Activated CD8-positive, alpha-beta T cell treated with anti-CD3 and anti-CD28 coated beads for 36 hours (primary cell): ENCODE measurements at regions not wholly inside any gene's neighbourhood (a gene's known extent, or its start where the extent isn't known, plus 50 kb on each side); places are given as distances from the start of the nearest gene placed in this dataset.

ENCODE experiments used
- ATAC-seq: fragments of 200-7000 bp; cut with Tn5 transposase; one replicate; pipeline ENCODE4 v1.10.0; 2021; ENCODE audit warnings: mild to moderate bottlenecking, moderate library complexity
- CTCF ChIA-PET: fragments of 350-600 bp; sonication (Branson Sonifier 250); formaldehyde crosslinking; loops from one replicate; lab custom pipeline; 2021; ENCODE audit warnings: antibody characterized with exemption; lab: Charles Lee
- POLR2A ChIA-PET: fragments of 350-600 bp; sonication (Branson Sonifier 250); formaldehyde crosslinking; loops from one replicate; lab custom pipeline; 2021; ENCODE audit warnings: antibody characterized with exemption; lab: Charles Lee
- DNase-seq: peaks from one replicate; pipeline ENCODE4 v3.0.0-alpha.2; 2020
- H3K27ac Mint-ChIP-seq: one replicate; pipeline ENCODE4 v1.8.0; 2021; ENCODE audit warnings: mild to moderate bottlenecking, mixed read lengths
- H3K27me3 Mint-ChIP-seq: one replicate; pipeline ENCODE4 v1.8.0; 2021; ENCODE audit warnings: mixed read lengths
- H3K36me3 Mint-ChIP-seq: one replicate; pipeline ENCODE4 v1.8.0; 2021; ENCODE audit warnings: low read depth, mixed read lengths
- H3K4me1 Mint-ChIP-seq: one replicate; pipeline ENCODE4 v1.8.0; 2021; ENCODE audit warnings: low read depth, mixed read lengths
- H3K4me3 Mint-ChIP-seq: one replicate; pipeline ENCODE4 v1.8.0; 2021; ENCODE audit warnings: mild to moderate bottlenecking, moderate library complexity, mixed read lengths
- H3K9me3 Mint-ChIP-seq: one replicate; pipeline ENCODE4 v1.8.0; 2021; ENCODE audit warnings: mixed read lengths
- intact Hi-C: fragments of 100-400 bp; cut with micrococcal nuclease; formaldehyde crosslinking; loops from one replicate; pipeline ENCODE4 v1.10.0; 2022
- TF ChIP-seq, protein P1 (sequence below): fragments of 200-600 bp; IDR thresholded peaks from one replicate; pipeline ENCODE4 v1.8.0; 2022; ENCODE audit warnings: antibody characterized with exemption, mild to moderate bottlenecking

GRCh38 chr2:2704428-2705090 is 373.5 kb upstream of the MYT1L start:
- Mint-ChIP-seq H3K27me3 (no peaks in the 10 kb centered on the region), H3K4me1 (peaks cover 3% of the 10 kb centered on the region), H3K9me3 (no peaks in the 10 kb centered on the region), H3K27ac (no peak overlapping the region), H3K4me3 (no peak overlapping the region), H3K36me3 (no peaks in the 10 kb centered on the region)
- CTCF ChIA-PET = no interaction called here
- TF ChIP-seq, protein P1, sequence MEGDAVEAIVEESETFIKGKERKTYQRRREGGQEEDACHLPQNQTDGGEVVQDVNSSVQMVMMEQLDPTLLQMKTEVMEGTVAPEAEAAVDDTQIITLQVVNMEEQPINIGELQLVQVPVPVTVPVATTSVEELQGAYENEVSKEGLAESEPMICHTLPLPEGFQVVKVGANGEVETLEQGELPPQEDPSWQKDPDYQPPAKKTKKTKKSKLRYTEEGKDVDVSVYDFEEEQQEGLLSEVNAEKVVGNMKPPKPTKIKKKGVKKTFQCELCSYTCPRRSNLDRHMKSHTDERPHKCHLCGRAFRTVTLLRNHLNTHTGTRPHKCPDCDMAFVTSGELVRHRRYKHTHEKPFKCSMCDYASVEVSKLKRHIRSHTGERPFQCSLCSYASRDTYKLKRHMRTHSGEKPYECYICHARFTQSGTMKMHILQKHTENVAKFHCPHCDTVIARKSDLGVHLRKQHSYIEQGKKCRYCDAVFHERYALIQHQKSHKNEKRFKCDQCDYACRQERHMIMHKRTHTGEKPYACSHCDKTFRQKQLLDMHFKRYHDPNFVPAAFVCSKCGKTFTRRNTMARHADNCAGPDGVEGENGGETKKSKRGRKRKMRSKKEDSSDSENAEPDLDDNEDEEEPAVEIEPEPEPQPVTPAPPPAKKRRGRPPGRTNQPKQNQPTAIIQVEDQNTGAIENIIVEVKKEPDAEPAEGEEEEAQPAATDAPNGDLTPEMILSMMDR = no peak
- no peak for DNase-seq
- ATAC-seq = no peak
- intact Hi-C loops = no loop called here
- POLR2A ChIA-PET = no interaction called here

DNA sequence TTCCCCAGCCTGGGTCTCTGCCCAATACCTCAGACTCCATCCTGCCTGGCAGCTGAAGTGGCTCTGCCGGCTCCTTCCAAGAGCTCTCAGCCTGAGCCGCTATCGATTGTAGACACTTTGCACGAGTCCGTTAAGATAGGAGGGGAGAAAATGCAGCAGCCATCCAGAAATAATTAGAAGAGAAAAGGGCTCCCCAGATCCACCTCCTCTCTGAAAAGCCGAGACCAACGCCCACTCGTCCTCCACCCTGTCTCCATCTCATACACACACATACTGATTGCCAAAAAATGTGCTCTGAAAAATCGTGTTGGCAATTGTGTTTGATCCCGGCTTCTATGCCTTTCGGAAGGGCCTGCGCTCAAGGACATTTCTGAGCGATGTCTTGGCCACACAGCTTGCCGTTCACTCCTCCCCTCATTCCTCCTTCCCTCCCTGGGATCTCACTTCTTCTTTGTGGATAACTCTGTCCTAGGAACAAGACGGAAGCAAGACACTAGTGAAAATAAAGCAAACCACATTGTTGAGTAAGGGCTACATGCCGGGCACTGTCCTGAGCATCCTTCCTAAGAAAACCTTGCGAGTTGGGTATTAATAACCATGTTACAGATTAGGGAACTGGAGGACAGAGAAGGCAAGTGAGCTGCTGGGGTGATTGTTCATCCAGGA is 372.8 kb upstream of the MYT1L start:
- H3K4me3 Mint-ChIP-seq = no peak overlapping the region
- no peaks in the 10 kb centered on the region for H3K27me3 Mint-ChIP-seq
- TF ChIP-seq, protein P1 = no peak
- H3K27ac Mint-ChIP-seq = no peak overlapping the region
- intact Hi-C loops = no loop called here
- ChIA-PET POLR2A (no interaction called here), CTCF (no interaction called here)
- DNase-seq = no peak
- H3K9me3 Mint-ChIP-seq = no peaks in the 10 kb centered on the region
- peaks cover 3% of the 10 kb centered on the region for H3K4me1 Mint-ChIP-seq
- ATAC-seq = no peak
- H3K36me3 Mint-ChIP-seq = no peaks in the 10 kb centered on the region

DNA sequence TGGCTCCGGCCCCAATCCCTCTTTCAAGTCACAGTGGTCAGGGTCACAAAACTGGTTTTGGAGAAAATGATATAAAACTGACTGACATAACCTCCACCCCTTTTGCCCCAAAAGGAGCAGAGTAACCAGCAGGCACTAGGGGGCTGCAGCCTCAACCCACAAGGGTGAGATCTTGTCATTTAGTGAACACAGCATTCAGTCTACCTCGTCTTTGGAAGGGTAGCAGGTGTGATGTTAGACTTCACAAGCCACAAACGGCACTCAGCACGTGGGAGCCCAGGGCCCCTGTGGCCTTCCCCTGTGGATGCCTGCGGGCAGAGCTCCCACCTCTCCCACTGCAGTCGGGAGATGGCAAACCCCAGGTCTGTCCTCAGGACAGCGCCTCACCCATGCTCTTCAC is 372.1 kb upstream of the MYT1L start:
- Mint-ChIP-seq H3K4me1 (peaks cover 3% of the 10 kb centered on the region), H3K27me3 (no peaks in the 10 kb centered on the region), H3K4me3 (no peak overlapping the region), H3K27ac (no peak overlapping the region), H3K9me3 (no peaks in the 10 kb centered on the region), H3K36me3 (no peaks in the 10 kb centered on the region)
- DNase-seq (no peak), ATAC-seq (no peak)
- POLR2A ChIA-PET = no interaction called here
- intact Hi-C loops = no loop called here
- CTCF ChIA-PET = no interaction called here
- TF ChIP-seq, protein P1 = no peak

GRCh38 chr2:2702385-2702784 is 371.3 kb upstream of the MYT1L start:
- CTCF ChIA-PET = no interaction called here
- POLR2A ChIA-PET = no interaction called here
- no peak overlapping the region for H3K27ac Mint-ChIP-seq
- no peaks in the 10 kb centered on the region for H3K27me3 Mint-ChIP-seq
- intact Hi-C loops = no loop called here
- H3K4me3 Mint-ChIP-seq = no peak overlapping the region
- H3K4me1 Mint-ChIP-seq = peaks cover 3% of the 10 kb centered on the region
- ATAC-seq (no peak), DNase-seq (no peak)
- TF ChIP-seq, protein P1 = no peak
- H3K9me3 Mint-ChIP-seq = no peaks in the 10 kb centered on the region
- no peaks in the 10 kb centered on the region for H3K36me3 Mint-ChIP-seq

GRCh38 chr2:2701813-2702212 is 370.7 kb upstream of the MYT1L start:
- H3K9me3 Mint-ChIP-seq = no peaks in the 10 kb centered on the region
- H3K27ac Mint-ChIP-seq = no peak overlapping the region
- no peak overlapping the region for H3K4me3 Mint-ChIP-seq
- H3K27me3 Mint-ChIP-seq = no peaks in the 10 kb centered on the region
- no peaks in the 10 kb centered on the region for H3K36me3 Mint-ChIP-seq
- TF ChIP-seq, protein P1 = no peak
- ATAC-seq (no peak), DNase-seq (no peak)
- POLR2A ChIA-PET = no interaction called here
- intact Hi-C loops = no loop called here
- CTCF ChIA-PET = no interaction called here
- H3K4me1 Mint-ChIP-seq = peaks cover 3% of the 10 kb centered on the region
